Activated CD8-positive, alpha-beta memory T cell treated with anti-CD3 and anti-CD28 coated beads, Interleukin-2, amount 10 ng/mL, durations not matched to agents 7 days and 5 days (primary cell): ENCODE measurements at regions not wholly inside any gene's neighbourhood (a gene's known extent, or its start where the extent isn't known, plus 50 kb on each side); places are given as distances from the start of the nearest gene placed in this dataset.

Source experiments
- ATAC-seq: fragments of 150-1000 bp; cut with Tn5 transposase; one replicate; pipeline ENCODE4 v1.10.0; 2021; ENCODE audit warnings: moderate library complexity
- CTCF ChIA-PET: fragments of 350-600 bp; sonication (Branson Sonifier 250); formaldehyde crosslinking; loops from one replicate; lab custom pipeline; 2021; ENCODE audit warnings: antibody characterized with exemption; lab: Charles Lee
- DNase-seq: peaks from one replicate; pipeline ENCODE4 v3.0.0-alpha.2; 2020
- H3K27ac Mint-ChIP-seq: one replicate; pipeline ENCODE4 v1.8.0; 2021; ENCODE audit warnings: mild to moderate bottlenecking, mixed read lengths
- H3K27me3 Mint-ChIP-seq: one replicate; pipeline ENCODE4 v1.8.0; 2021; ENCODE audit warnings: mixed read lengths
- H3K36me3 Mint-ChIP-seq: one replicate; pipeline ENCODE4 v1.8.0; 2021; ENCODE audit warnings: mild to moderate bottlenecking, mixed read lengths
- H3K4me1 Mint-ChIP-seq: one replicate; pipeline ENCODE4 v1.8.0; 2021; ENCODE audit warnings: mixed read lengths
- H3K4me3 Mint-ChIP-seq: one replicate; pipeline ENCODE4 v1.8.0; 2021; ENCODE audit warnings: mild to moderate bottlenecking, moderate library complexity, mixed read lengths
- H3K9me3 Mint-ChIP-seq: one replicate; pipeline ENCODE4 v1.8.0; 2022; ENCODE audit warnings: low read depth, mixed read lengths

DNA sequence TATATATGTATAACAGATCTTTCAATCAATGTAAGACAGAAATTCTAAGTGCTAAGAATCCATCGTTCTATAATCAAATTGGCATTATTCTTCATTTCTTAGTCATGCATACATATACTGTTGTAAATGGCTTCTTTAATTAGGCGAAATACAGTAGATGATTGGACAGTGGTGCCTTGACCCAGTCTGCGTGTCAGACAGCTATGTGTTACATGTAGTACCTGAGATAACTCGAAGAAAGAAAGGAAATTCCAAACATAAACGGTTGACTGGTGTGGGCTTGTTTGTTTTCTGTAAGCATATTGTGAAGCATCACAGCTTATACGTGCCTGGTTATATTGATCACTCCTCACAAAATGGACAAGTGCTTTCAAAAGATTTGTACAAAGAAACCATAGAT, 210.5 kb downstream of the ETNK1 start:
- Mint-ChIP-seq H3K4me1 (no peaks in the 10 kb centered on the region), H3K27ac (no peak overlapping the region), H3K9me3 (no peaks in the 10 kb centered on the region), H3K36me3 (no peaks in the 10 kb centered on the region), H3K4me3 (no peak overlapping the region), H3K27me3 (no peaks in the 10 kb centered on the region)
- ATAC-seq, result no peak
- CTCF ChIA-PET, result no interaction called here
- no peak for DNase-seq

DNA sequence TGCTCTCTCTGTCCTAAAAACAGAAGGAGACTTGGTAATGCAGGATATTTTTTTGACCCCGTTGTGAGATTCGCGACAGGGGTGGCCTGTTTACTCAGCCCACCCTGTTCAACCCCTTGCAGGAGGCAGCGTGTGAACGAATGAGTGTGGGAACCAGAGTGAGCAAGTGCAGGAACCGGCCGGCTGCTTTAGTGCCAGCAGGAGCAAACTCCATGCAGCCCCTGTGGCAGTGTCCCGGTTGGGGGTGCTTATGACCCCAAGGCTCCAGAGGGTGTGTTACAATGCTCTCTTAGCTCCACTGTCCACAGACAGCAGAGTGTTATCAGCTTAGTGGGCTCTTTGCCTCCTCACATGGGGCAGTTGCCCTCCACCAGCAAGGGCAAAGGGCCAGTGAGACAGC, 225.2 kb downstream of the ETNK1 start:
- Mint-ChIP-seq H3K4me3 (no peak overlapping the region), H3K36me3 (no peaks in the 10 kb centered on the region), H3K4me1 (no peaks in the 10 kb centered on the region), H3K9me3 (no peaks in the 10 kb centered on the region), H3K27ac (no peak overlapping the region), H3K27me3 (peaks cover 11% of the 10 kb centered on the region)
- ATAC-seq (no peak), DNase-seq (no peak)
- CTCF ChIA-PET, result no interaction called here

DNA sequence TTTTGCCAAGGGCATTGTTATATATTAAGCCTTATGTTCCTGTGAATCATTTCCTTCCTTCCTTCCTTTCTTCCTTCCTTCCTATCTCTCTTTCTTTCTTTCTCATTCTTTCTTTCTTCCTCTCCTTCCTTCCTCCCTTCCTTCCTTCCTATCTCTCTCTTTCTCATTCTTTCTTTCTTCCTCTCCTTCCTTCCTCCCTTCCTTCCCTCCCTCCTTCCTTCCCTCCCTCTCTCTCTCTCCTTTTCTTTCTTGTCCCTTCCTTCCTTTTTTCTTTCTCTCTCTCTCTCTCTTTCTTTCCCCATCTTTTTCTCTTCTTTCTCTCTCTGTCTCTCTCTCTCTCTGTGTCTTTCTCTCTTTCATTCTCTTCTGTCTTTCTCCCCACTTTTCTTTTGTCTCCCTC, 226.6 kb downstream of the ETNK1 start:
- Mint-ChIP-seq H3K27ac (no peak overlapping the region), H3K27me3 (peaks cover 13% of the 10 kb centered on the region), H3K36me3 (no peaks in the 10 kb centered on the region), H3K4me3 (no peak overlapping the region), H3K4me1 (no peaks in the 10 kb centered on the region), H3K9me3 (no peaks in the 10 kb centered on the region)
- no peak for DNase-seq
- no peak for ATAC-seq
- CTCF ChIA-PET, result no interaction called here

DNA sequence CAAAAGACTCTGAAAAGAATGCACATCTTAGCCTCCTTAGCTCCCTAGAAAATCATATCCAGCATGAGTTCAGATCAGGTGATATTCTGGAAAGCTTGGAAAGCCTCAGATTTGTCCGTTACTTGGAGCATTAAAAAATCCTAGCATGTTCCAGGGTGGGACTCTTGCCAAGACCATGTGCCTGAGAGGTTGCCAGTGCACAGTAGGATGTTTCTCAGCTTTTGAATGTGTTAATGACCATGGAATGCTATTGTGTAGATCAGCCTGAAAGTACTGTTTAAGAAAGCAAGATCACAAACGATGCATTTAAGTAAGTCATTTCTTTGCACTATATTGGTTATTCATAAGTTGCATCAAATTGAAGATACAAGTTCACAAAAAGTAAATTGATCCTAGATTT, 230.5 kb downstream of the ETNK1 start:
- Mint-ChIP-seq H3K27ac (no peak overlapping the region), H3K27me3 (peaks cover 23% of the 10 kb centered on the region), H3K36me3 (no peaks in the 10 kb centered on the region), H3K9me3 (no peaks in the 10 kb centered on the region), H3K4me1 (no peaks in the 10 kb centered on the region), H3K4me3 (no peak overlapping the region)
- CTCF ChIA-PET, result interaction anchor here (1.3 kb wide), 1 partner anchor 97 kb away, joined by 3 read pairs; no protein-coding TSS in a partner anchor
- ATAC-seq (no peak), DNase-seq (no peak)

DNA sequence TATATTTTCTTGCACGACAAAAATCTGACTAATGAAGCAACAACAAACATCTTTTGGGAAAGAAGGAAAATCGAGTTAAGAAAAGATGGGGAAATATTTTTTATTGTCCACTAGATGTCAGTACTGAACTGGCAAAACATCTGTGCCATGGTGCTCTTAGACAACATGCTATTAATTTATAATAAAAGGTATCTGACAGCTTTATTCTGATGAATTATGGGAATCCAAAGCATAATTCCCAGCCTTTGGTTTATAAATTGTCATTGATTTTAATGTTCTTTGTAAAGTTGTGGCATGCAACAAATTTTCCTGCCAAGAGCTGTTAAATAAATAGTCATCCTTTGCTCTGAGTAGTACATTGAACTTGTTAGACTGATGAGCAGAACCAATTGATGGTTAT, 231.2 kb downstream of the ETNK1 start:
- no peak for DNase-seq
- CTCF ChIA-PET, result interaction anchor here (1.0 to 1.3 kb wide), 3 partner anchors 14 to 169 kb away, joined by 3 to 5 read pairs (median 3); no protein-coding TSS in a partner anchor
- no peaks in the 10 kb centered on the region for H3K9me3 Mint-ChIP-seq
- no peak for ATAC-seq
- H3K4me3 Mint-ChIP-seq, result no peak overlapping the region
- no peaks in the 10 kb centered on the region for H3K36me3 Mint-ChIP-seq
- peaks cover 23% of the 10 kb centered on the region for H3K27me3 Mint-ChIP-seq
- no peak overlapping the region for H3K27ac Mint-ChIP-seq
- H3K4me1 Mint-ChIP-seq, result no peaks in the 10 kb centered on the region

DNA sequence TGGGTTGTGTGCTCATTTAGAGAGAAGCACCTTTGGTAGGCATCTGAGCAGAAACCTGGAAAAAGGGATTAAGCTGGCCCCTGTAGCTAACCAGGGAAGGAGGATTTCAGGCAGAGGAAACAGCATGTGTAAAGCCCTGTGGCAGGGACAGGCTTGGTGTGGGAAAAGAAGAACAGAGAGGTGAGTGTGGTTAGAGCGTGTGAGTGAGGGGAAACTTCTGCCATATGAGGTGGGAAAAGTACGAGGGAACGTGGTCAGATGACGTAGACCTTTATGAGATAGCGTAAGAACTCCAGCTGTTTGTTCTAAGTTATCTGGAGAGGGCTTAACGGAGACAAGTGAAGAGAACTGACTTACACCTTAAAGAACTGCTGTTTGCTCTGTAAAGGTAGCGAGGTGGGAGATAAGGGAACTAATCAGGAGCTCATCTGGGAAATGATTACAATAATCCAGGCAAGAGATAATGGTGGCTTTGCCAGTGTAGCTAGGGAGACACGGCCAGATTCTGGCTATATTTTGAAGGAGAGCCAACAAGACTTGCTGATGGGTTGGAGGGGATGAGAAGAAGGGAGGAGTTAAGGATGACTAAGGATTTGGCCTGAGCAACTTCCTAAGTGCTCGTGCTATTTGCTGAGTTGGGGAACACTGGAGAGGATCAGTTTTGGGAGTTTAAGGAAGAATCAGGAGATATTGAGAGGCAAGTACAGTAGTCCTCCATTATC, 234.0 kb downstream of the ETNK1 start:
- Mint-ChIP-seq H3K27ac (no peak overlapping the region), H3K27me3 (peaks cover 24% of the 10 kb centered on the region), H3K36me3 (no peaks in the 10 kb centered on the region), H3K9me3 (no peaks in the 10 kb centered on the region), H3K4me1 (no peaks in the 10 kb centered on the region), H3K4me3 (no peak overlapping the region)
- ATAC-seq, result no peak
- DNase-seq, result no peak
- CTCF ChIA-PET, result no interaction called here

DNA sequence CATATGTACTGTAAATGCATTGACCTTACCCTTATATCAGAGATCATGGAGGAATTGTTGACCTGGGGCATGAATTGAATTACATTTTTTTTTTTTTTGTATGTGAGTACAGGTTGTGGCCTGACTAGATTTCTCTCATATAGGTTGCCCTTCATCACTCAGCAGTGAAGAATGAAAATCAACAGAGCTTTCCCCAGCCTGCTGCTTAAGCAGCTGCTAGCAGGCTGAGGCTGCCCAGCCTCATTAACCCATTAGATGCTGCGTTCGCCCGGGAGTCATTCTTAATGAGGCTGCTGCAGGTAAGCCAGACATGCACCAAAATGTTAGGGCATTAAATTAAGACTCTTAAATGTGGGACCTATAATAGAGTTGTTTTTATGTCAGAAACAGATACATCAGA, 236.0 kb downstream of the ETNK1 start:
- no peak overlapping the region for H3K4me3 Mint-ChIP-seq
- ATAC-seq (no peak), DNase-seq (no peak)
- CTCF ChIA-PET, result interaction anchor here (0.7 kb wide), 1 partner anchor 149 kb away, joined by 3 read pairs; no protein-coding TSS in a partner anchor
- no peaks in the 10 kb centered on the region for H3K9me3 Mint-ChIP-seq
- no peak overlapping the region for H3K27ac Mint-ChIP-seq
- H3K36me3 Mint-ChIP-seq, result no peaks in the 10 kb centered on the region
- H3K27me3 Mint-ChIP-seq, result peaks cover 21% of the 10 kb centered on the region
- no peaks in the 10 kb centered on the region for H3K4me1 Mint-ChIP-seq

DNA sequence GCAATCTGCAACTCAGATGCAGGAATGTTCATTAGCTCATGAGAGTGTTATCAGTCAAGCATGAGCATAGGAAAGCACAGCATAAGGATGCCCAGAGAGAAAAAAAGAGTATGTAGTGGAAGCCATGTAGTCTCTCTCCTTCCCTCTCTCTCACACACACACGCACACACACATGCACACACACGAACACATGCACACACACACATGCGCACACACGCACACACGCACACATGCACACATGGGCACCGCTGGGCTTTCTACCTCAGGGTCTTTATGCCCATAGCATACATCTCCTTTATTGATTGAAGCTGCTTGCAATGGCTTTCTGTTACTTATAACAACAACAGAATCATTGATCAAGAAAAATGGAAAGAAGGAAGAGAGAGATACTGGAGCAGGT, 240.9 kb downstream of the ETNK1 start:
- H3K36me3 Mint-ChIP-seq, result no peaks in the 10 kb centered on the region
- DNase-seq (no peak), ATAC-seq (no peak)
- H3K9me3 Mint-ChIP-seq, result no peaks in the 10 kb centered on the region
- CTCF ChIA-PET, result no interaction called here
- H3K4me1 Mint-ChIP-seq, result no peaks in the 10 kb centered on the region
- H3K27me3 Mint-ChIP-seq, result peaks cover 3% of the 10 kb centered on the region
- no peak overlapping the region for H3K4me3 Mint-ChIP-seq
- no peak overlapping the region for H3K27ac Mint-ChIP-seq

DNA sequence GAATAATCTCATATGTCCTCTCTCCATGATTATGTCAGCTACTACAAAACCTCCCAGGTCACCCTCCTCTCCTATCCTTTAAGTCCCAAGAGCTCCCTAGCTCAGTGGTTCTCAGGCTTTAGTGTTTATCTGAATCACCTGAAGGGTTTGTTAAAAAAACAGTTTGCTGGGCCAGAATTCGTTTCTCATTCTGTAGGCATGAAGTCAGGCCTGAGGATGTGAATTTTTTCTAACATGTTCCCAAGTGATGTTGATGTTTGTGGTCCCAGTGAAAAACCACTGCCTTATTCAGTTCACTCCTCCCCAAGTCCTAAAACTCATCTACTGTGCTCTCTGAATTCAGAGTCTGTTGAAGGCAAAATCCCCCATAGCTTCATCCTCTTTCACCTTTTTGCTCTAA, 241.4 kb downstream of the ETNK1 start:
- no peaks in the 10 kb centered on the region for H3K9me3 Mint-ChIP-seq
- no peak overlapping the region for H3K4me3 Mint-ChIP-seq
- H3K27ac Mint-ChIP-seq, result no peak overlapping the region
- DNase-seq (no peak), ATAC-seq (no peak)
- peaks cover 3% of the 10 kb centered on the region for H3K27me3 Mint-ChIP-seq
- CTCF ChIA-PET, result no interaction called here
- no peaks in the 10 kb centered on the region for H3K36me3 Mint-ChIP-seq
- no peaks in the 10 kb centered on the region for H3K4me1 Mint-ChIP-seq

DNA sequence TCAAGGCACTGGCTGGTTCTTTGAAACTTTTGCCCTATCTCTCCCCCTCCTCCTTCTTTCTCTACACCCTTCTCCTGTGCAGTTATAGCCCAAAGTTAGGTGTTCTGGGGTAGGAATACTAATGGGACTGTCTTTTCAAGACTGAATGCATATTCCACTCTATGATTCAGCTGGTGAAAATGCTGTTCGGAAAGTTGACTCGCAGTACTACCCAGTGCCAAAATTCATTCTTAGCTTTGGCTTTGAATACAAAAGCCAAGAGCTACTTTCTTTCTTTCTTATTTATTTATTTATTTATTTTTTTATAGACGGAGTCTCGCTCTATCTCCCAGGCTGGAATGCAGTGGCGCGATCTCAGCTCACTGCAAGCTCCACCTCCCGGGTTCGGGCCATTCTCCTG, 249.2 kb downstream of the ETNK1 start:
- no peak for DNase-seq
- Mint-ChIP-seq H3K4me1 (no peaks in the 10 kb centered on the region), H3K27ac (no peak overlapping the region), H3K4me3 (no peak overlapping the region), H3K36me3 (no peaks in the 10 kb centered on the region), H3K27me3 (no peaks in the 10 kb centered on the region), H3K9me3 (no peaks in the 10 kb centered on the region)
- CTCF ChIA-PET, result no interaction called here
- ATAC-seq, result no peak

DNA sequence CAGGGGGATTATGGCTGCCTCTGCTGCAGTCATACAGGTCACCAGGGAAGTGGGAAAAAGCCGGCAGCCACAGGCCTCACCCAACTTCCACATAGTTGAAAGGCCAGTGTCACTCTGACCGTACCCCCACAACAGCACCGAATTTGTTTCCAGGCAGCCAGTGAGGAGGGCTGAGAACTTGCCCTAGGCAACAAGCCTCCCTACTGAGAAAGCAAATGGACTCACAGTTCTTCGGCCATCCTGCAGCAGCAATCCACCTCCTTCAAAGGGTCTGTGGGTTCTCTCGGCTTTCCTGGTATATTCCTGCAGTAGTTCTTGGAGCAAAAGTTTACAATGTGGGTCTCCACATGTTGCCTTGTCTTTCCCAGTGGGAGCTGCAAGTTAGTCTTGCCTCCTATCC, 251.3 kb downstream of the ETNK1 start:
- Mint-ChIP-seq H3K4me3 (no peak overlapping the region), H3K36me3 (no peaks in the 10 kb centered on the region), H3K27me3 (no peaks in the 10 kb centered on the region), H3K27ac (no peak overlapping the region), H3K4me1 (no peaks in the 10 kb centered on the region), H3K9me3 (no peaks in the 10 kb centered on the region)
- ATAC-seq, result no peak
- no peak for DNase-seq
- CTCF ChIA-PET, result no interaction called here

DNA sequence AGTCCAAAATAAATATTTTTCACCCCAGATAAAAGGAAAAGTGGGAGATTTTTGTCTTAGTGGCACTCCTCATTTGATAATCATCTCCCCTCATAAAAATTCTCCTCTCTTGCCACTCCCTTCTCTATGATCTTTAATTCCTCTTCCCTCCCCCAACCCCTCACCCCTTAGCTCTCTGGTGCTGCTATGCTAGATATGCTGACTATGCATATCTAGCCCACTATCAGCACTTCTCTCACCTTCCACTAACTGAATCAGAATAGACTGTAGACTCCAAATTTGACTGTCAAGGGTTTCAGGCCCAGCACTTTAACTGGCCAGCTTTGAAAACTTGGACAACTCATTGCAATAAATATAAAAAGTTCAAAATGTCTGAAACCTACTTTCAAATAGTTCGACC, 254.2 kb downstream of the ETNK1 start:
- H3K36me3 Mint-ChIP-seq, result no peaks in the 10 kb centered on the region
- no peak for DNase-seq
- no peak for ATAC-seq

DNA sequence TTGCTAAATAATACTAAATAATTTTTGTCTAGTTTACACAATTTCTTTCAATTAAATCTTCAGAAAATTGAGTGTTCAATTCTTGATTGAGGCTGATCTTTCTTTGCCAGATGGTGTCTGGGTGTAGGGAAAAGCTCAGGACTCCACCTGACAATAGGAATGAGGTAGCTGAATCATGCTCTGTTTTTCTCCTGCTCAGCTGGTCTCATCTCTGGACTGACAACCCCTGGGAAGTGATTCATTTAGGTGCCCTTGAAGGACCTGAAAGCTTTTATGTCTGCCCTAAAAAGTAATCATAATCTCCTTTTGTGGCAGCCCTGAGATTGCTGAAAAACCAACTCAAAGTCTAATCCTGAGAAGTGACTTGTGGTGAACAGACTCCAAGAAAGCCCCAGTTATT, 255.4 kb downstream of the ETNK1 start:
- CTCF ChIA-PET, result no interaction called here
- H3K27me3 Mint-ChIP-seq, result no peaks in the 10 kb centered on the region
- no peak for DNase-seq
- H3K4me1 Mint-ChIP-seq, result no peaks in the 10 kb centered on the region
- H3K27ac Mint-ChIP-seq, result no peak overlapping the region
- no peaks in the 10 kb centered on the region for H3K36me3 Mint-ChIP-seq
- H3K4me3 Mint-ChIP-seq, result no peak overlapping the region
- no peak for ATAC-seq
- H3K9me3 Mint-ChIP-seq, result no peaks in the 10 kb centered on the region

More for the DNA sequence above, 254.2 kb downstream of the ETNK1 start:
- no peak overlapping the region for H3K27ac Mint-ChIP-seq
- H3K9me3 Mint-ChIP-seq, result no peaks in the 10 kb centered on the region
- CTCF ChIA-PET, result no interaction called here
- H3K4me1 Mint-ChIP-seq, result no peaks in the 10 kb centered on the region
- H3K27me3 Mint-ChIP-seq, result no peaks in the 10 kb centered on the region
- no peak overlapping the region for H3K4me3 Mint-ChIP-seq

DNA sequence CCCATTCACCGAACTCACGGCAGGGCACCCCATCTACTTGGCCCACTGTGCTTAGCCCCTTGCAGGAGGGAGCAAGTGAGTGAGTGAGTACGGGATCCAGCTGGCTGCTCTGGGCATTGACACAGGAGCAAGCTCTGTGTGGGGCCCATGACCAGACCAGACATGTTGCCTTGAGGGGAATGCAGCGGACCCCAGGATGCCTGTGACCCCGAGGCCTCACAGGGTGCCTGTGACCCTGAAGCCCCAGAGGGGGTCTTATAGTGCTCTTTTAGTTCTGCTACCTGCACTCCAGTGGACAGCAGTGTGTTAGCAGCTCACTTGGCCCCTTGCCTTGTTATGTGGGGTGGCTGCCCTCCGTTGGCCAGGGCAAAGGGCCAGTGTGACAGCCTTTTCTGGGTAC, 255.8 kb downstream of the ETNK1 start:
- CTCF ChIA-PET, result no interaction called here
- Mint-ChIP-seq H3K4me3 (no peak overlapping the region), H3K4me1 (no peaks in the 10 kb centered on the region), H3K27ac (no peak overlapping the region), H3K9me3 (no peaks in the 10 kb centered on the region), H3K27me3 (no peaks in the 10 kb centered on the region), H3K36me3 (no peaks in the 10 kb centered on the region)
- no peak for ATAC-seq
- DNase-seq, result no peak
